PFSK-1 (cell line): ENCODE measurements at regions not wholly inside any gene's neighbourhood (a gene's known extent, or its start where the extent isn't known, plus 50 kb on each side); places are given as distances from the start of the nearest gene placed in this dataset.

Experiments used
- FOXP2 ChIP-seq: optimal IDR thresholded peaks from 2 replicates; pipeline ENCODE3; 2011; ENCODE audit warnings: borderline replicate concordance, control low read depth, inconsistent platforms; ENCODE audit not compliant: insufficient read depth; ENCODE audit errors: extremely low read length, extremely low read depth
- POLR2AphosphoS5 ChIP-seq: IDR thresholded peaks from 2 replicates; pipeline ENCODE4 v1.6.1; 2012; ENCODE audit warnings: low read depth, mild to moderate bottlenecking, control low read depth, low read length, moderate library complexity
- SIN3A ChIP-seq: IDR thresholded peaks from 2 replicates; pipeline ENCODE4 v1.6.1; 2012; ENCODE audit warnings: mild to moderate bottlenecking, low read length, moderate library complexity, borderline replicate concordance; ENCODE audit not compliant: insufficient read depth
- TAF1 ChIP-seq: IDR thresholded peaks from 2 replicates; pipeline ENCODE4 v1.6.1; 2012; ENCODE audit warnings: low read length, control low read depth, borderline replicate concordance; ENCODE audit not compliant: insufficient read depth
- TF ChIP-seq, protein P1 (sequence below), 2 experiments: IDR thresholded peaks; 2 replicates each; pipeline versions ENCODE4 v1.6.1 to v1.8.0; 2011 to 2012; ENCODE audit warnings: low read depth in 2 of 2, low read length in 2 of 2, control low read depth in 1 of 2, inconsistent platforms in 1 of 2, mild to moderate bottlenecking in 1 of 2, moderate library complexity in 1 of 2; ENCODE audit not compliant: insufficient read depth in 1 of 2

DNA sequence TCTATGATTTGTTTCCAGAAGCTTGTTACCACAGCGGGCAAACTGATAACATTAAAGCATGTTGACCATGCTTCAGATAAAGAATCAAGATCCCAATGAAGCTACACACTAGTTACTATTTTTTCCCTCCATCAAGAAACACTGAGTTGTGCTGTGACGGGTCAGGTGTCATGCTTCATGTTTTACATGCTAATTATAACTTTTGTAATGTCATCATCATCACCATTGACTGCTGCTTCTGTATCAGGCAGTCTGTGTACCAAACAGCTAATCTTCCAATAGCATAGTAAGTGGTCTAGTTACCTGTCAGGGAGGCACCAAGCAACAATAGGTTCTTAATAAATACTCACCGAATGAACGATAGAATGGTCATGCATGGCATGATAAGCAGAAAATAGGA is 388.1 kb downstream of the THBS2 start:
- TF ChIP-seq POLR2AphosphoS5 (no peak), TAF1 (no peak), SIN3A (no peak), FOXP2 (no peak)
- TF ChIP-seq, protein P1, sequence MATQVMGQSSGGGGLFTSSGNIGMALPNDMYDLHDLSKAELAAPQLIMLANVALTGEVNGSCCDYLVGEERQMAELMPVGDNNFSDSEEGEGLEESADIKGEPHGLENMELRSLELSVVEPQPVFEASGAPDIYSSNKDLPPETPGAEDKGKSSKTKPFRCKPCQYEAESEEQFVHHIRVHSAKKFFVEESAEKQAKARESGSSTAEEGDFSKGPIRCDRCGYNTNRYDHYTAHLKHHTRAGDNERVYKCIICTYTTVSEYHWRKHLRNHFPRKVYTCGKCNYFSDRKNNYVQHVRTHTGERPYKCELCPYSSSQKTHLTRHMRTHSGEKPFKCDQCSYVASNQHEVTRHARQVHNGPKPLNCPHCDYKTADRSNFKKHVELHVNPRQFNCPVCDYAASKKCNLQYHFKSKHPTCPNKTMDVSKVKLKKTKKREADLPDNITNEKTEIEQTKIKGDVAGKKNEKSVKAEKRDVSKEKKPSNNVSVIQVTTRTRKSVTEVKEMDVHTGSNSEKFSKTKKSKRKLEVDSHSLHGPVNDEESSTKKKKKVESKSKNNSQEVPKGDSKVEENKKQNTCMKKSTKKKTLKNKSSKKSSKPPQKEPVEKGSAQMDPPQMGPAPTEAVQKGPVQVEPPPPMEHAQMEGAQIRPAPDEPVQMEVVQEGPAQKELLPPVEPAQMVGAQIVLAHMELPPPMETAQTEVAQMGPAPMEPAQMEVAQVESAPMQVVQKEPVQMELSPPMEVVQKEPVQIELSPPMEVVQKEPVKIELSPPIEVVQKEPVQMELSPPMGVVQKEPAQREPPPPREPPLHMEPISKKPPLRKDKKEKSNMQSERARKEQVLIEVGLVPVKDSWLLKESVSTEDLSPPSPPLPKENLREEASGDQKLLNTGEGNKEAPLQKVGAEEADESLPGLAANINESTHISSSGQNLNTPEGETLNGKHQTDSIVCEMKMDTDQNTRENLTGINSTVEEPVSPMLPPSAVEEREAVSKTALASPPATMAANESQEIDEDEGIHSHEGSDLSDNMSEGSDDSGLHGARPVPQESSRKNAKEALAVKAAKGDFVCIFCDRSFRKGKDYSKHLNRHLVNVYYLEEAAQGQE (IDR thresholded peaks at IDR 0.05; ENCODE audit: insufficient read depth in 1 of 2, low read depth in 2 of 2, low read length in 2 of 2), result no peak
